ENCODE measurements at regions not wholly inside any gene's neighbourhood (a gene's known extent, or its start where the extent isn't known, plus 50 kb on each side); places are given as distances from the start of the nearest gene placed in this dataset.

- Histone ChIP-seq H3K9me3 (ENCODE audit: severe bottlenecking) (no peaks in the 10 kb centered on the region), H3K27me3 (ENCODE audit: insufficient read depth, poor library complexity, severe bottlenecking) (no peaks in the 10 kb centered on the region), H3K36me3 (ENCODE audit: low read depth) (no peaks in the 10 kb centered on the region), H3K4me1 (ENCODE audit: insufficient read depth, poor library complexity, severe bottlenecking) (no peaks in the 10 kb centered on the region), H3K4me3 (ENCODE audit: severe bottlenecking) (no peak overlapping the region), H3K27ac (ENCODE audit: poor library complexity, severe bottlenecking) (no peak overlapping the region)
- ATAC-seq (ENCODE audit: low read depth) (no peak), DNase-seq (ENCODE audit: low spot score) (no peak)
- TF ChIP-seq, protein P1, sequence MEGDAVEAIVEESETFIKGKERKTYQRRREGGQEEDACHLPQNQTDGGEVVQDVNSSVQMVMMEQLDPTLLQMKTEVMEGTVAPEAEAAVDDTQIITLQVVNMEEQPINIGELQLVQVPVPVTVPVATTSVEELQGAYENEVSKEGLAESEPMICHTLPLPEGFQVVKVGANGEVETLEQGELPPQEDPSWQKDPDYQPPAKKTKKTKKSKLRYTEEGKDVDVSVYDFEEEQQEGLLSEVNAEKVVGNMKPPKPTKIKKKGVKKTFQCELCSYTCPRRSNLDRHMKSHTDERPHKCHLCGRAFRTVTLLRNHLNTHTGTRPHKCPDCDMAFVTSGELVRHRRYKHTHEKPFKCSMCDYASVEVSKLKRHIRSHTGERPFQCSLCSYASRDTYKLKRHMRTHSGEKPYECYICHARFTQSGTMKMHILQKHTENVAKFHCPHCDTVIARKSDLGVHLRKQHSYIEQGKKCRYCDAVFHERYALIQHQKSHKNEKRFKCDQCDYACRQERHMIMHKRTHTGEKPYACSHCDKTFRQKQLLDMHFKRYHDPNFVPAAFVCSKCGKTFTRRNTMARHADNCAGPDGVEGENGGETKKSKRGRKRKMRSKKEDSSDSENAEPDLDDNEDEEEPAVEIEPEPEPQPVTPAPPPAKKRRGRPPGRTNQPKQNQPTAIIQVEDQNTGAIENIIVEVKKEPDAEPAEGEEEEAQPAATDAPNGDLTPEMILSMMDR (IDR thresholded peaks at IDR 0.05; ENCODE audit: poor library complexity, severe bottlenecking): no peak
These were observed 316.8 kb upstream of the SNX7 start for GRCh38 chr1:98344731-98345130.

DNA sequence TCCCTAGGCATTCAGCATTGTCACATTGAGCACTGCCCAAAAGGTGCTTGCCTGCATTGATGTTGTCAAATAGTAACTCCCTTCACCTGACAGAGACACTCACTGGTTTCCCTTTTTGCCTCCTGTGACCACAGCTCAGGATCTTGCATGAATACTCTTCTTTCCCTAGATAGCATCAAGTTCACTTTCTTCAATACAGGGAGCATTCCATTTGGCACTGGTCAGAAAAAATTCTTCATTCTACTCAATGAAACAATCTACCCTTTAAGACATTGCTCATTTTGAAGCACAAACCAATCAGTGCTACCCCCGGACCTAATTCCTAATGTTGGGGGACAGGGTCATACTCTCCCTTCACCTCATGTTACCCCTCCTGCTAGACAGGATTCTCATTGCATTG, 319.0 kb upstream of the SNX7 start:
- Histone ChIP-seq H3K4me1 (ENCODE audit: insufficient read depth, poor library complexity, severe bottlenecking) (no peaks in the 10 kb centered on the region), H3K4me3 (ENCODE audit: severe bottlenecking) (no peak overlapping the region), H3K9me3 (ENCODE audit: severe bottlenecking) (no peaks in the 10 kb centered on the region), H3K27me3 (ENCODE audit: insufficient read depth, poor library complexity, severe bottlenecking) (no peaks in the 10 kb centered on the region), H3K27ac (ENCODE audit: poor library complexity, severe bottlenecking) (no peak overlapping the region), H3K36me3 (ENCODE audit: low read depth) (no peaks in the 10 kb centered on the region)
- TF ChIP-seq, protein P1 (IDR thresholded peaks at IDR 0.05; ENCODE audit: poor library complexity, severe bottlenecking): no peak
- ATAC-seq (ENCODE audit: low read depth) (no peak), DNase-seq (ENCODE audit: low spot score) (no peak)

- no peak for ATAC-seq (ENCODE audit: low read depth)
- Histone ChIP-seq H3K36me3 (ENCODE audit: low read depth) (no peaks in the 10 kb centered on the region), H3K4me3 (ENCODE audit: severe bottlenecking) (no peak overlapping the region), H3K9me3 (ENCODE audit: severe bottlenecking) (no peaks in the 10 kb centered on the region), H3K27ac (ENCODE audit: poor library complexity, severe bottlenecking) (no peak overlapping the region), H3K27me3 (ENCODE audit: insufficient read depth, poor library complexity, severe bottlenecking) (no peaks in the 10 kb centered on the region), H3K4me1 (ENCODE audit: insufficient read depth, poor library complexity, severe bottlenecking) (no peaks in the 10 kb centered on the region)
- TF ChIP-seq, protein P1 (IDR thresholded peaks at IDR 0.05; ENCODE audit: poor library complexity, severe bottlenecking): no peak
- no peak for DNase-seq (ENCODE audit: low spot score)
These were observed 321.0 kb upstream of the SNX7 start for GRCh38 chr1:98340511-98340910.

DNA sequence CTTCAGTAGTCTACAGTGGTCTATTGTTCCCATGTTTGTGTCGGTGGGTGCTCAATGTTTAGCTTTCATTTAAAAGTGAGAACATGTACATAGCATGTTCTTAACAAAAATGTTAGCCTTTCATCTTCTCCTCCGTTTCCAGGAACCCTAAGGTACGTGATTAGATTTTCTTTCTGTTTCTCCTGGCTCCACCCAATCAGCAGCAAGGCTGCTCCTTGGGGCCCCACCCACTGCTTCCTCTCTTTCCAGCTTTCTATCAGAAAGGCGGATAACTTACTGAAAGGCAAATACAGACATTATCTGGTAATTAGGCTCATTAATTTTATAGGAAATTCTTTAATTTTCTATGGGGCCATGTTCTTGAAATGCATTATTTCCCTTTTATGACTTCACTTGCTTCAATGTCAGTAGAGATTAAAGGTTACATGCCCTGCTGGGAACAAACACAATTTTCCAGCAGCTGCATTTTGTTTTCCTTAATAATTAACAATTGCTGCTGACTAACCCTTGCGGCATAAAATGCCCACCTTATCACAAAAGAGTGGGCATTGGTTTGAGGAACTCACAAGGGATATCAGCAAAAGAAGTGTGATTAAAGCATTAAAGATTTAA, 324.9 kb upstream of the SNX7 start:
- no peak for ATAC-seq (ENCODE audit: low read depth)
- no peaks in the 10 kb centered on the region for H3K36me3 ChIP-seq (ENCODE audit: low read depth)
- peaks cover 3% of the 10 kb centered on the region for H3K4me1 ChIP-seq (ENCODE audit: insufficient read depth, poor library complexity, severe bottlenecking)
- no peak for DNase-seq (ENCODE audit: low spot score)
- no peak overlapping the region for H3K4me3 ChIP-seq (ENCODE audit: severe bottlenecking)
- no peaks in the 10 kb centered on the region for H3K9me3 ChIP-seq (ENCODE audit: severe bottlenecking)
- no peaks in the 10 kb centered on the region for H3K27me3 ChIP-seq (ENCODE audit: insufficient read depth, poor library complexity, severe bottlenecking)
- H3K27ac ChIP-seq (ENCODE audit: poor library complexity, severe bottlenecking): no peak overlapping the region
- TF ChIP-seq, protein P1 (IDR thresholded peaks at IDR 0.05; ENCODE audit: poor library complexity, severe bottlenecking): no peak

- Histone ChIP-seq H3K4me3 (ENCODE audit: severe bottlenecking) (no peak overlapping the region), H3K27ac (ENCODE audit: poor library complexity, severe bottlenecking) (no peak overlapping the region), H3K4me1 (ENCODE audit: insufficient read depth, poor library complexity, severe bottlenecking) (peaks cover 15% of the 10 kb centered on the region), H3K9me3 (ENCODE audit: severe bottlenecking) (no peaks in the 10 kb centered on the region), H3K27me3 (ENCODE audit: insufficient read depth, poor library complexity, severe bottlenecking) (no peaks in the 10 kb centered on the region), H3K36me3 (ENCODE audit: low read depth) (no peaks in the 10 kb centered on the region)
- TF ChIP-seq, protein P1 (IDR thresholded peaks at IDR 0.05; ENCODE audit: poor library complexity, severe bottlenecking): no peak
- DNase-seq (ENCODE audit: low spot score) (no peak), ATAC-seq (ENCODE audit: low read depth) (no peak)
These were observed 327.6 kb upstream of the SNX7 start for GRCh38 chr1:98333936-98334335.

Measured in RWPE2 (cell line).